Suprapubic skin (tissue), 4 donors: ENCODE measurements at regions not wholly inside any gene's neighbourhood (a gene's known extent, or its start where the extent isn't known, plus 50 kb on each side); places are given as distances from the start of the nearest gene placed in this dataset.

Source experiments
- DNase-seq, 2 donors: peaks; one replicate each; pipeline ENCODE4 v3.0.0-alpha.2; 2019; ENCODE audit warnings: low spot score in 2 of 2
- H3K27ac ChIP-seq: fragments of 200-600 bp; sonication (generic); one replicate; pipeline ENCODE4 v1.5.1; 2019
- H3K27me3 ChIP-seq: fragments of 200-600 bp; sonication (generic); one replicate; pipeline ENCODE4 v1.5.1; 2019
- H3K36me3 ChIP-seq: fragments of 200-600 bp; sonication (generic); one replicate; pipeline ENCODE4 v1.5.1; 2019
- H3K4me1 ChIP-seq: fragments of 200-600 bp; sonication (generic); one replicate; pipeline ENCODE4 v1.5.1; 2019
- H3K4me3 ChIP-seq: fragments of 200-600 bp; sonication (generic); one replicate; pipeline ENCODE4 v1.5.1; 2019; ENCODE audit warnings: mild to moderate bottlenecking
- H3K9me3 ChIP-seq: fragments of 200-600 bp; sonication (generic); one replicate; pipeline ENCODE4 v1.5.1; 2019
- CTCF ChIP-seq, 2 donors: fragments of 200-600 bp in 1 of 2; fragments of 450-650 bp in 1 of 2; sonication (generic) in 1 of 2; IDR thresholded peaks; one replicate each; pipeline ENCODE4 v1.5.1; 2016 to 2019; ENCODE audit warnings: antibody characterized with exemption in 2 of 2, mild to moderate bottlenecking in 1 of 2, moderate library complexity in 1 of 2
- EP300 ChIP-seq: sonication (generic); formaldehyde crosslinking; IDR thresholded peaks from one replicate; pipeline ENCODE4 v1.6.1; 2017; ENCODE audit warnings: antibody characterized with exemption
- POLR2A ChIP-seq, 2 donors: fragments of 450-650 bp; IDR thresholded peaks; one replicate each; pipeline ENCODE4 v1.6.1; 2017; ENCODE audit warnings: antibody characterized with exemption in 2 of 2, mild to moderate bottlenecking in 2 of 2, moderate library complexity in 2 of 2
- POLR2AphosphoS5 ChIP-seq, 3 donors: sonication (generic); formaldehyde crosslinking; IDR thresholded peaks; one replicate each; pipeline ENCODE4 v1.6.1; 2017; ENCODE audit warnings: antibody characterized with exemption in 3 of 3
- WGBS: methylation state at CpG from one replicate; pipeline ENCODE4 v1.1.5; 2018; 5-methylcytosine and 5-hydroxymethylcytosine counted together

- WGBS = 63% methylated on average over 4 of the region's 4 CpGs
- Histone ChIP-seq H3K27me3 (no peaks in the 10 kb centered on the region), H3K4me1 (peaks cover 35% of the 10 kb centered on the region), H3K4me3 (no peak overlapping the region), H3K9me3 (no peaks in the 10 kb centered on the region), H3K27ac (peak overlapping the region; percentile 77), H3K36me3 (no peaks in the 10 kb centered on the region)
- no peak for TF ChIP-seq POLR2A (IDR thresholded peaks at IDR 0.05)
- no peak for TF ChIP-seq CTCF (IDR thresholded peaks at IDR 0.05)
- no peak for TF ChIP-seq EP300
- TF ChIP-seq POLR2AphosphoS5 (IDR thresholded peaks at IDR 0.05) = no peak
- DNase-seq = no peak
Measured at GRCh38 chr6:113645576-113645970, 211.6 kb upstream of the MARCKS start.

GRCh38 chr6:113645986-113646385 is 211.2 kb upstream of the MARCKS start:
- H3K9me3 ChIP-seq = no peaks in the 10 kb centered on the region
- TF ChIP-seq EP300 (no peak), POLR2AphosphoS5 (IDR thresholded peaks at IDR 0.05) (no peak), CTCF (IDR thresholded peaks at IDR 0.05) (no peak), POLR2A (IDR thresholded peaks at IDR 0.05) (no peak)
- H3K4me1 ChIP-seq = peaks cover 38% of the 10 kb centered on the region
- DNase-seq = no peak
- peak overlapping the region; percentile 77 for H3K27ac ChIP-seq
- no peak overlapping the region for H3K4me3 ChIP-seq
- H3K36me3 ChIP-seq = no peaks in the 10 kb centered on the region
- H3K27me3 ChIP-seq = no peaks in the 10 kb centered on the region
- 74% methylated on average over 3 of the region's 3 CpGs for WGBS

GRCh38 chr6:113646701-113647100 is 210.4 kb upstream of the MARCKS start:
- no peaks in the 10 kb centered on the region for H3K9me3 ChIP-seq
- DNase-seq = no peak
- H3K27ac ChIP-seq = no peak overlapping the region
- 82% methylated on average over 4 of the region's 4 CpGs for WGBS
- no peak overlapping the region for H3K4me3 ChIP-seq
- H3K4me1 ChIP-seq = peaks cover 41% of the 10 kb centered on the region
- H3K27me3 ChIP-seq = no peaks in the 10 kb centered on the region
- TF ChIP-seq EP300 (no peak), POLR2A (IDR thresholded peaks at IDR 0.05) (no peak), CTCF (IDR thresholded peaks at IDR 0.05) (no peak), POLR2AphosphoS5 (IDR thresholded peaks at IDR 0.05) (no peak)
- no peaks in the 10 kb centered on the region for H3K36me3 ChIP-seq

GRCh38 chr6:113647143-113647889 is 209.8 kb upstream of the MARCKS start:
- no peaks in the 10 kb centered on the region for H3K9me3 ChIP-seq
- 74% methylated on average over 4 of the region's 4 CpGs for WGBS
- no peak for TF ChIP-seq CTCF (IDR thresholded peaks at IDR 0.05)
- no peak for TF ChIP-seq POLR2AphosphoS5 (IDR thresholded peaks at IDR 0.05)
- no peak for TF ChIP-seq POLR2A (IDR thresholded peaks at IDR 0.05)
- no peak for TF ChIP-seq EP300
- no peak overlapping the region for H3K27ac ChIP-seq
- peaks cover 41% of the 10 kb centered on the region for H3K4me1 ChIP-seq
- no peak overlapping the region for H3K4me3 ChIP-seq
- no peaks in the 10 kb centered on the region for H3K27me3 ChIP-seq
- H3K36me3 ChIP-seq = no peaks in the 10 kb centered on the region
- DNase-seq = no peak

- DNase-seq = no peak
- Histone ChIP-seq H3K36me3 (no peaks in the 10 kb centered on the region), H3K27me3 (no peaks in the 10 kb centered on the region), H3K9me3 (no peaks in the 10 kb centered on the region), H3K27ac (peak overlapping the region; percentile 22), H3K4me1 (peaks cover 33% of the 10 kb centered on the region), H3K4me3 (peak overlapping the region; percentile 27)
- TF ChIP-seq POLR2AphosphoS5 (IDR thresholded peaks at IDR 0.05) = no peak
- TF ChIP-seq EP300 = no peak
- TF ChIP-seq CTCF (IDR thresholded peaks at IDR 0.05) = no peak
- TF ChIP-seq POLR2A (IDR thresholded peaks at IDR 0.05) = no peak
- 60% methylated on average over 1 of the region's 1 CpG for WGBS
Measured at GRCh38 chr6:113648698-113649097, 208.4 kb upstream of the MARCKS start.
